Activated CD8-positive, alpha-beta T cell treated with anti-CD3 and anti-CD28 coated beads for 36 hours (primary cell): ENCODE measurements at regions not wholly inside any gene's neighbourhood (a gene's known extent, or its start where the extent isn't known, plus 50 kb on each side); places are given as distances from the start of the nearest gene placed in this dataset.
A peak's percentile ranks its signal among the peaks of the same experiment; 100 is the strongest.
"Not testable (repeated sequence)": the region's sequence is repeated elsewhere in the genome, so short reads cannot be mapped to it uniquely, and the experiment has no call there.

Source experiments
- ATAC-seq: fragments of 200-7000 bp; cut with Tn5 transposase; one replicate; pipeline ENCODE4 v1.10.0; 2021; ENCODE audit warnings: mild to moderate bottlenecking, moderate library complexity
- CTCF ChIA-PET: fragments of 350-600 bp; sonication (Branson Sonifier 250); formaldehyde crosslinking; loops from one replicate; lab custom pipeline; 2021; ENCODE audit warnings: antibody characterized with exemption; lab: Charles Lee
- POLR2A ChIA-PET: fragments of 350-600 bp; sonication (Branson Sonifier 250); formaldehyde crosslinking; loops from one replicate; lab custom pipeline; 2021; ENCODE audit warnings: antibody characterized with exemption; lab: Charles Lee
- DNase-seq: peaks from one replicate; pipeline ENCODE4 v3.0.0-alpha.2; 2020
- H3K27ac Mint-ChIP-seq: one replicate; pipeline ENCODE4 v1.8.0; 2021; ENCODE audit warnings: mild to moderate bottlenecking, mixed read lengths
- H3K27me3 Mint-ChIP-seq: one replicate; pipeline ENCODE4 v1.8.0; 2021; ENCODE audit warnings: mixed read lengths
- H3K36me3 Mint-ChIP-seq: one replicate; pipeline ENCODE4 v1.8.0; 2021; ENCODE audit warnings: low read depth, mixed read lengths
- H3K4me1 Mint-ChIP-seq: one replicate; pipeline ENCODE4 v1.8.0; 2021; ENCODE audit warnings: low read depth, mixed read lengths
- H3K4me3 Mint-ChIP-seq: one replicate; pipeline ENCODE4 v1.8.0; 2021; ENCODE audit warnings: mild to moderate bottlenecking, moderate library complexity, mixed read lengths
- H3K9me3 Mint-ChIP-seq: one replicate; pipeline ENCODE4 v1.8.0; 2021; ENCODE audit warnings: mixed read lengths
- CTCF ChIP-seq: fragments of 200-600 bp; IDR thresholded peaks from one replicate; pipeline ENCODE4 v1.8.0; 2022; ENCODE audit warnings: antibody characterized with exemption, mild to moderate bottlenecking
- intact Hi-C: fragments of 100-400 bp; cut with micrococcal nuclease; formaldehyde crosslinking; loops from one replicate; pipeline ENCODE4 v1.10.0; 2022

- no peak for DNase-seq
- CTCF ChIA-PET = no interaction called here
- intact Hi-C loops = no loop called here
- Mint-ChIP-seq H3K4me3 (no peak overlapping the region), H3K27me3 (no peaks in the 10 kb centered on the region), H3K4me1 (peaks cover 3% of the 10 kb centered on the region), H3K27ac (no peak overlapping the region), H3K9me3 (peaks cover 5% of the 10 kb centered on the region), H3K36me3 (peaks cover 2% of the 10 kb centered on the region)
- POLR2A ChIA-PET = no interaction called here
- no peak for TF ChIP-seq CTCF
- no peak for ATAC-seq
Observed at GRCh38 chr14:86066651-86067050, 536.7 kb downstream of the FLRT2 start.

DNA sequence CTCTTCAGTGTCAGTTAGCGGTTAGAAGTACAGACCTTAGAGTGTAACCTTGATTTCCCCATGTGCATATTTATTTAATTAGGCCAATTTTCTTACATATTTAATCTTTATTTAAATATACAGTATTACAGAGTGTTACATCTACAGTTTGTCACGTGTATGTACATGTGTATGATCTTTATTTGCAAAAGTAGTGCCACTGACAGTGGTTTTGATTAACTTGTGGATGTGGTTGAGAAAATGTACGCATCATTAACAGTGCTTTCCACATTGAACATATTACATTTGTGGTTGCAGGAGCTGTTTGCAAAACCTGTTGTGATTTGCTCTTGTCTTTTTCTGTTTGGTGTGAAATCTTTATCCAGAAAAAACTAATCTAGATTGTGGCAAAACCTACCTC lies 535.5 kb downstream of the FLRT2 start:
- no peak for TF ChIP-seq CTCF
- peaks cover 2% of the 10 kb centered on the region for H3K36me3 Mint-ChIP-seq
- POLR2A ChIA-PET = no interaction called here
- H3K4me1 Mint-ChIP-seq = no peaks in the 10 kb centered on the region
- intact Hi-C loops = no loop called here
- ATAC-seq (no peak), DNase-seq (no peak)
- CTCF ChIA-PET = no interaction called here
- H3K4me3 Mint-ChIP-seq = no peak overlapping the region
- H3K27me3 Mint-ChIP-seq = no peaks in the 10 kb centered on the region
- no peak overlapping the region for H3K27ac Mint-ChIP-seq
- peaks cover 5% of the 10 kb centered on the region for H3K9me3 Mint-ChIP-seq

GRCh38 chr14:86064595-86064994 lies 534.7 kb downstream of the FLRT2 start:
- H3K9me3 Mint-ChIP-seq, H3K27ac Mint-ChIP-seq, POLR2A ChIA-PET, H3K4me1 Mint-ChIP-seq, ATAC-seq, H3K27me3 Mint-ChIP-seq, intact Hi-C loops, H3K4me3 Mint-ChIP-seq, DNase-seq, H3K36me3 Mint-ChIP-seq, CTCF ChIA-PET: not testable (repeated sequence)

GRCh38 chr14:86057018-86057667 lies 527.2 kb downstream of the FLRT2 start:
- peak; percentile 47 for DNase-seq
- intact Hi-C loops = no loop called here
- no peaks in the 10 kb centered on the region for H3K36me3 Mint-ChIP-seq

GRCh38 chr14:86055512-86056075 lies 525.6 kb downstream of the FLRT2 start:
- intact Hi-C loops = no loop called here

More at GRCh38 chr14:86057018-86057667, 527.2 kb downstream of the FLRT2 start:
- no peaks in the 10 kb centered on the region for H3K9me3 Mint-ChIP-seq
- H3K27me3 Mint-ChIP-seq = no peaks in the 10 kb centered on the region
- no peak overlapping the region for H3K4me3 Mint-ChIP-seq
- H3K4me1 Mint-ChIP-seq = peaks cover 4% of the 10 kb centered on the region
- ATAC-seq = peak; percentile 42
- H3K27ac Mint-ChIP-seq = no peak overlapping the region
- TF ChIP-seq CTCF = peak; percentile 94
- ChIA-PET POLR2A (no interaction called here), CTCF (interaction anchor here (1.4 to 2.1 kb wide), 3 partner anchors 19 to 22 kb away, joined by 5 to 6 read pairs (median 5); no protein-coding TSS in a partner anchor)

More at GRCh38 chr14:86055512-86056075, 525.6 kb downstream of the FLRT2 start:
- H3K36me3 Mint-ChIP-seq = no peaks in the 10 kb centered on the region
- no peak overlapping the region for H3K4me3 Mint-ChIP-seq
- H3K27me3 Mint-ChIP-seq = no peaks in the 10 kb centered on the region
- ChIA-PET CTCF (interaction anchor here (0.6 to 2.1 kb wide), 7 partner anchors 10 to 189 kb away, joined by 3 to 6 read pairs (median 3); no protein-coding TSS in a partner anchor), POLR2A (no interaction called here)
- no peaks in the 10 kb centered on the region for H3K9me3 Mint-ChIP-seq
- DNase-seq = no peak
- peak; percentile 45 for ATAC-seq
- no peak overlapping the region for H3K27ac Mint-ChIP-seq
- TF ChIP-seq CTCF = no peak
- peaks cover 4% of the 10 kb centered on the region for H3K4me1 Mint-ChIP-seq
